Right lobe of liver (tissue), 4 donors: ENCODE measurements at regions not wholly inside any gene's neighbourhood (a gene's known extent, or its start where the extent isn't known, plus 50 kb on each side); places are given as distances from the start of the nearest gene placed in this dataset.

Experiments
- CTCF ChIP-seq, 4 donors: fragments of 200-600 bp in 3 of 4; fragments of 450-650 bp in 1 of 4; IDR thresholded peaks; one replicate each; pipeline versions ENCODE4 v1.5.1 to v1.8.0; 2016 to 2022; ENCODE audit warnings: antibody characterized with exemption in 4 of 4, mild to moderate bottlenecking in 2 of 4
- POLR2A ChIP-seq: fragments of 450-650 bp; IDR thresholded peaks from one replicate; pipeline ENCODE4 v1.6.1; 2017; ENCODE audit warnings: antibody characterized with exemption, mild to moderate bottlenecking
- donor health status: DM: no; HTN: no; CAD: no.
- donor health status: DM: no; HTN: no; CAD: no.
- donor health status: DM: no; HTN: yes; CAD: no.

DNA sequence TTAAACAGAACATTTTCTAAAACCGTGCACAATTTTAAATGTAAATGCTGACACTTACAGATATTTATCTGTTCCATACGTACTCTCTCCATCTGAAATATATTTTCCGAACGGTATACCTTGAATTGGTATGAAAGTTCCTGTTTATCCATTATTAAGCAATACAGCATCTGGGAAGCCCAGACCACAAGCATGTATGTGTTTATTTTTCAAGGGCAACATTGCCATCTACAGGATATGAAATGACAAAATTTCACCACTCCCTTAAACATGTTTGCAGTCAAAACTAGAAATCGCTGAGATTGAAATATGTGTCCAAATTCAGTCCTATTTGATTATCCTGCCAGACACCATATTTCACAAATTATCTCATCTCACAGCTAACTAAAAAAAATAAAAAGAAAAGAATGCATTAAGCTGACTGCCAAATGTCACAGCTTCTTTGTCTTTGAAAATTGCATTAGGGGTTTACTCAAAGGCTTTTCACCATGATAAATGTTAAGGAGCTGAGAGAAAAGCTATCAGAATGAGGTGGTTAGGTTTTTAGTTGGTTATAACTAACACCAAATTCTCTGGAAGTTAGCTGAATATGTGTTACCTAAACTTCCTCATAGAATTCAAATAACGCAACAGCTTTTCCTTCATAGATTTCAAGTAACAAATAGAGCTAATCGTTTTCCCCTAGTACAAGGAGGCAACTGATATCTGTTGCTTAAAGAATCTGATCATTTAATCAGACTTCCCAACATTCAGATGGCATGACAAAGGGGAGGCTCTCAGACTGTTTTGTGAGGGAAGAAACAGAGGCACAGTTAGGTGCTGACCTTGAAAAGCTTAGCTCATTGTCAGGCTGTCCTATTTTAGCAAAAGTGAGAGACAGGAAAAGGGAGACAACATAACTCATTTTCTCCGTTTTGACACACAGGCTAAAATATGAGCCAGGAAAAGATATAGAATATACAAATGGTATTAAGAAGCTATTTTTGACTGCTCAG lies 533.1 kb downstream of the TBL1XR1 start:
- peak; percentile 29 to 42 (median 36) for TF ChIP-seq CTCF (IDR thresholded peaks at IDR 0.05)
- no peak for TF ChIP-seq POLR2A
